CD1c-positive myeloid dendritic cell (primary cell): ENCODE measurements at regions not wholly inside any gene's neighbourhood (a gene's known extent, or its start where the extent isn't known, plus 50 kb on each side); places are given as distances from the start of the nearest gene placed in this dataset.

Source experiments
- DNase-seq: peaks from one replicate; pipeline ENCODE4 v3.0.0-alpha.2; 2016; ENCODE audit errors: extremely low spot score

DNA sequence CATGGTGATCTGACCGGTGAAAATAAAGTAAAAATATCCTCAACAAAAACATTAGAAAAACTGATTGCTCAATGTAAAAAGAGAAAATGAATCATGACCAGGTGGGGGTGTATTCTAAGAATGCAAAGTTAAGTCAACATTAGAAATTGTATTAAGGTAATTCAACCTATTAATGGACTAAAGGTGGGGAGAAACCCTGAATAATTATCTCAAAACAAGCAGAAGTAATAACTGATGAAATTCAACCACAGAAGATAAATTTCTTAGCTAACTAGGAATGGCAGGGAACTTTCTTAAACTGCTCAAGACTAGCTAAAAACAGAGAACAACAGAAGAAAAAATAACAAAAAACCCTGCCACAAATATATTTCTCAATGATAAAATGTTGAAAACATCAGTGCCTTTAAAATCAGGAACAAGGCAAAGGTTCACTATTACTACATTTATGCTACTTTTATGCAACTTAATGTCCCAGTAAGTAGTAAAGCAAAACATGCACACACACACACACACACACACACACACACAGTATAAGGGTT lies 204.4 kb upstream of the THBS1 start:
- DNase-seq: peak; percentile 78

DNA sequence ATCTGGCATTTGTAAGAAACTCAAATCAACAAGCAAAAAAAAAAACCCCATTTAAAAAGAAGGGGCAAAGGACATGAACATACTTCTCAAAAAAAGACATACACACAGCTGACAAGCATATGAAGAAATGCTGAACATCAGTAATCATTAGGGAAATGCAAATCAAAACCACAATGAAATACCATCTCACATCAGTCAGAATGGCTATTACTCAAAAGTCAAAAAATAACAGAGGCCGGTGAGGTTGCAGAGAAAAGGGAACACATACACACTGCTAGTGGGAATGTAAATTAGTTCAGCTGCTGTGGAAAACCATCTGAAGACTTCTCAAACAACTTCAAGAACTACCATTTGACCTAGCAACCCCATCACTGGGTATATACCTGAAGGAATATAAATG lies 199.4 kb upstream of the THBS1 start:
- peak; percentile 33 for DNase-seq

- peak; percentile 71 for DNase-seq
Measured at GRCh38 chr15:39388118-39388517, 192.8 kb upstream of the THBS1 start.

GRCh38 chr15:39391230-39391629 lies 189.6 kb upstream of the THBS1 start:
- peak; percentile 64 for DNase-seq

GRCh38 chr15:39392469-39393047 lies 188.3 kb upstream of the THBS1 start:
- no peak for DNase-seq

GRCh38 chr15:39393575-39394335 lies 187.1 kb upstream of the THBS1 start:
- DNase-seq: no peak

- no peak for DNase-seq
Measured at GRCh38 chr15:39394496-39394895, 186.4 kb upstream of the THBS1 start.

- DNase-seq: peak; percentile 85
Measured at GRCh38 chr15:39396979-39397615, 183.8 kb upstream of the THBS1 start.

DNA sequence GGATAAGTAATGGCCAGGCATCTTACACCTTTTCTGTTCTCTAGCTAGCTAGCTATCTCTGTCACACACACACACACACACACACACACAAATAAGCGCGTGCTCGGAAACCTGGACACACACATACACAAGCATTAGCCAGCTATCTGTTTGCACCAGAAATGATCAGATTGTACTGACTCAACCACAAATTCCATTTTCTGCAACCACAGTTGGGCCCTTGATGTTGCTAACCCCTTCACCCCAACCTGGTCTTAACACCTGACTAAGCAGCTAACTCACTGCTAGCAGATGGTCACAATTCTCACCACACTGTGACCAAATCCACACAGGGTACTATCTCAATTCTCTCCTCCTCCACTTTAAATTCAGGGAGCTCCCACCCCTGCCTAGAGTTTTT lies 183.0 kb upstream of the THBS1 start:
- DNase-seq: no peak

GRCh38 chr15:39399600-39399999 lies 181.3 kb upstream of the THBS1 start:
- DNase-seq: no peak

DNA sequence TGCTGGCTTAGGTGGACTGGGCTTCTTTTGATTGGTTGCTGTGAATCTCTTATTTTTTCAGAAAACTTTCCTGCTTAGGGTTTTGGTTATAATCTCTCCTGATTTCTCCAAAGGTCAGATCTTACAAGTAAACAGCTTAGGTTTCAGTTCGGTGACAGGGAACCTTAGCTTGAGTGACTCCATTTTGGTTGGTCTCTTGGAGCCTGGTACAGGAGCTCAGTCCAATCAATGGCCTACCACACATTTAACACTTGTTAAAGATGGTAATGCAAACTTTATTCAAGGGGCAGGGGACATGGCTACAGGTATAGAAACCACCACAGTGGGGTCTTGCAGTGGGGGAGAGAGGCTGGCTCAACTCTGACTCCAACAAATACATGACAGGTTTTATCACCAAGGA lies 180.9 kb upstream of the THBS1 start:
- DNase-seq: no peak

GRCh38 chr15:39400821-39401550 lies 179.9 kb upstream of the THBS1 start:
- DNase-seq: no peak

DNA sequence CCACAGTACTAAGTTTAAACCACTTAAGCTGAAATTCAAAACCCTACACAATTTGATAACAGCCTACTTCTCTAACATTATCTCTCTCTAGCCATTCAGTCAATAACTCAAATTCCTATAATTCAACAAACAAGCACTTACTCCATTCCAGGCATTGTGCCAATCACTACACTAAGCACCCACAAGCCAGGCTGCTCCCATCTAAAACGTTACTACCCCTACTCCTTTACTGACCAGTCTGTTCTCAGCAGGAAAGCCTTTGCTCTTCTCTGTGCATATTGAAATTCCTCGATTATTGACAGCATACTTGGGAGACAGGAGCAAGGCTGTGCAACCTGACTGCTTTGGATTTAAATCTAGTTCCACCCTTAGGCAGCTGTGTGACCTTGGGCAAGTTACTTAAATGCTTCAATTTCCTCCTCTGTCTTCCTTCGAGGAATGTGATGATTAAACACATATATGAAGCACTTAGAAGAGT lies 177.2 kb upstream of the THBS1 start:
- no peak for DNase-seq

DNA sequence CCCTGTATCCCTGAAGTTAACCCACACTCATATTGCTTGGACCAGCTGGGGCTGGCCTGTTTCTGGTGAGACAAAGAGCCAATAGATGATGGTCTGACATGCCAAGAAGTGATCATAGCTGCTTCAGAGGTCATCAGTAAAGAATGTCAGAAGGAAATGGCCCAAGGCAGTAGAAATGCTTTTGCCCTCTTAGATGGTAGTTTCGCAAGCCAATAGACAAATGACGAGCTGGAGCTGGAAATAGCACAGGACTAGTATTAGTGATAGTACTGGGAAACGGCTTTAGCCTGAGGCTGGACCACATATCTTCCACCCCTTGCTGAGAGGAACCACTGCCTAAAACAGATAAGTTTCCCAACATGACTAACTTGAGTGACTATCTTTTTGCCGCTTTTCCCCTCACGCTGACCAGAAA lies 176.1 kb upstream of the THBS1 start:
- no peak for DNase-seq

DNA sequence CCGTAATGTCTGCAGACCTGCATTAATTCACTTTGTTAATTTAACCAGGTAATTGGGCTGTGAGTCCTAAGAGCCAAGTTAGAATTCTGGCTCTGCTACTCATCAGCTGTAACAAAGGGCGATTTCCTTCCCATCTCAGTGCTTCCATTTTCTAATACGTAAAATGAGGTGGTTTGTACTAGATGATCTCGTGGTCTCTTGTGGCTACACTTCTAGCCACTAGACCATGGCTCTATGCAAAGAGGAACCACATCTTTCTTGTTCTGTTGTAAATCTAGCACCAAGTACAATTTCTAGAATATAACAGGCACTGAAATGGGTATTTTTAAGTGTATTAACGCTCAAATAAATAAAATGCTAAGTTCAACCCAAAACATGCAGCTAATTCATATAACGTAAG lies 174.4 kb upstream of the THBS1 start:
- DNase-seq: no peak

DNA sequence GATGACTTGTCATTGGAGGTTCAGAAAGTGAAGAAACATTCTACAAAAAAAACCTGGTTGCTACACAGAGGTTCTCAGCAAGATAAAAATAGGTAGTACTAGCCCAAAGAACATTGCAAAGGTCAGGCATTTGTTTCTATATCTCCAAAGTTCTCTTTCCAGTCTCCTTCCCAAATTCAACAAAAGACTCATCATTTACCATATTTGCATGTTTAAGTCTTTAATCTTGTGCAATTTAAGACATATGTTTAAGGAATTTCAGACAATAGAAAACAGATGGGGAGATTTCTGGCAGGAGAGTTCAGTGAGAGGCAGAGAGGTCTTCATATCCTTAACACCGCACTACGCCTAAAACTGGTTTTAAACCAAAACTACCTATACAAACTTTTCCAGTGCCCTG lies 173.8 kb upstream of the THBS1 start:
- no peak for DNase-seq

- no peak for DNase-seq
Measured at GRCh38 chr15:39409876-39410530, 170.9 kb upstream of the THBS1 start.

DNA sequence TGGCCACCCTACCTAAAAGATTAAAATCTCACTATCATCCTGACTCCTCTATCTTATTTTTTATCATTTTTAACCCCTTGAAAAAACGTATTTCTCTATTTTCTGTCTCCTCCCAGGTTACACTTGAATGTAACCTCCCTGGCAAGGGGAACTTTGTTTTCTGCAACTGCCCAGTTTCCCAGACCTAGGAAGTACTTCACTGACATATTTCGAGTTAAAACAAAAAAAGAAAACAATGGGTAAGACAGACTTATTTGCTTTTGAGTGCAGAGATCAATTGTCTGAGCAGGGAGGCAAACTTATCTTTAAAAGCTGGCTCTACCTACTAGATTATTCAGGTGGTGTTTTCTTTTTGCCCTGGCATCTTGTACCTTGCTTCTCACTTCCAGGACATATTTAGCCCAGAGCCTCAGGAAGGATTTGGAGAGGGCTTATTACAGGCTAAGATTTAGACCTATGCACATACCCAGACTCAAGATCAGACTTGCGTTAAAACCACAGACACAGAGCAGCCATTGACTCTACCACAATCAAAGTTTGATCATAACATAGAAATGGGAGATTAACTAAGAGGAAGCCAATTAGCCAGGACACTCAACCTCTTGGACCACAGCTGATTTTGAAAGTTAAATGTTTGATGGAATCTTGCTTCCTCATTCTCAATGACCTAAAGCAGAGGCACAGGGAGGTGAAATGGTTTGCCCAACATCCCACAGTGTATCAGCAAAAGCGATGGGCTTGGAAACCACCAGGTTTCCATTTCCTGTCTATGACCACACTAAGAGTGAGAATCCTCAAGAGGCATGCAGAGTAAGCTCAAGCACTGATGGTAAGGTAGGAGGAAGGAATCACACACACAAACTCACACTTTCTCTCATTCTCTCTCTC lies 169.5 kb upstream of the THBS1 start:
- DNase-seq: peak; percentile 41

DNA sequence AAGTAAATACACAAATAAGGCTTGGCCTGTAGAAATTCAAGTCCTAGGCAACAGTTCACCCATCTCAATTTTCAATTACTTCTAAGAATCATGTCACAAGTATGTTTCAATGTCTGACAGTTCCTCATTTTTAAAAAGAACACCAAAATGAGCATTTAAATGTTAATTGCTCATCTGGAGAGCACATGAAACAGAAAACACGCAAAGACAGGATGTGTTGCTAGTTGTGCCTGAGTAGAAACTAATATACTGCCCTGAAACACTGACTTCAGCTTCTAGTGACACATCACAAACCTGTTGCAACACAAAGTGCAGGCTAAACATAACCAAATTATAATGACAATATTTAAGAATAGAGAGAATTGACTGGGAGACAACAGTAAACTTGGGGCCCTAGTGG lies 167.3 kb upstream of the THBS1 start:
- DNase-seq: peak; percentile 60

GRCh38 chr15:39414201-39414600 lies 166.7 kb upstream of the THBS1 start:
- peak; percentile 55 for DNase-seq

DNA sequence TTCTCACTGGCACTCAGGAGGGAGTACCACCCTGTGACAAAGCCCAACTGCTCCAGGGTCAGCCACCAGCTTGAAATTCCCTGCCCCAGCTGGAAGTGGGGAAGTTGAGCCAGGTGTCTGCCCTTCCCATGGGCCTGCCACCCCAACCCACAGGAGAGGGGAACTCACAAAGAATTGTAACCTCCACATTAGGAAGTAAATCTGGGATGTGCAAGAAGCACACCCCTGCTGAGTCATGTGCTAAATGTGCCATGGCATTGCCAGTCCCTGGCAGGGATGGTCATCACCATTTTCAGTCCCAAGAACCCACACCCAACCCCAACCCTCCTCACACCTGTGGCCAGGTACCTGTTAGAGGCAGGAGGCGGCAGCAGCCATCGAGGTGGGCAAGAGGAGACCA lies 165.2 kb upstream of the THBS1 start:
- DNase-seq: peak; percentile 30
